Liver (tissue), 8 donors: ENCODE measurements at regions not wholly inside any gene's neighbourhood (a gene's known extent, or its start where the extent isn't known, plus 50 kb on each side); places are given as distances from the start of the nearest gene placed in this dataset.

Source experiments
- DNase-seq: peaks from one replicate; pipeline ENCODE4 v3.0.0-alpha.2; 2017; ENCODE audit warnings: low spot score
- H3K27ac ChIP-seq, 2 donors: one replicate each; pipeline ENCODE4 v1.7.0; 2013; ENCODE audit warnings: inconsistent platforms in 2 of 2, low read length in 2 of 2, control low read depth in 1 of 2, low read depth in 1 of 2, mild to moderate bottlenecking in 1 of 2
- H3K27me3 ChIP-seq, 4 donors: one replicate each; pipeline versions ENCODE4 v1.6.1 to v1.7.0; 2013; ENCODE audit warnings: low read length in 3 of 4, inconsistent platforms in 1 of 4, mild to moderate bottlenecking in 1 of 4, moderate library complexity in 1 of 4; ENCODE audit not compliant: control insufficient read depth in 4 of 4, insufficient read depth in 4 of 4
- H3K36me3 ChIP-seq, 4 donors: one replicate each; pipeline versions ENCODE4 v1.6.1 to v1.7.0; 2013; ENCODE audit warnings: low read length in 3 of 4, mild to moderate bottlenecking in 3 of 4, low read depth in 1 of 4, moderate library complexity in 1 of 4; ENCODE audit not compliant: control insufficient read depth in 4 of 4, insufficient read depth in 3 of 4
- H3K4me1 ChIP-seq, 4 donors: one replicate each; pipeline versions ENCODE4 v1.6.1 to v1.7.0; 2013; ENCODE audit warnings: low read length in 3 of 4, mild to moderate bottlenecking in 3 of 4, moderate library complexity in 1 of 4; ENCODE audit not compliant: control insufficient read depth in 4 of 4, insufficient read depth in 4 of 4
- H3K4me3 ChIP-seq, 3 donors: one replicate each; pipeline versions ENCODE4 v1.6.1 to v1.7.0; 2013; ENCODE audit warnings: low read length in 3 of 3, control low read depth in 1 of 3, low read depth in 1 of 3, mild to moderate bottlenecking in 1 of 3
- H3K9ac ChIP-seq, 2 donors: one replicate each; pipeline ENCODE4 v1.7.0; 2013; ENCODE audit warnings: low read length in 2 of 2, mild to moderate bottlenecking in 2 of 2, moderate library complexity in 2 of 2, control low read depth in 1 of 2, low read depth in 1 of 2
- H3K9me3 ChIP-seq, 4 donors: one replicate each; pipeline versions ENCODE4 v1.6.1 to v1.7.0; 2013; ENCODE audit warnings: low read length in 3 of 4; ENCODE audit not compliant: control insufficient read depth in 4 of 4
- EGR1 ChIP-seq, 2 donors: IDR thresholded peaks; 2 replicates each; pipeline ENCODE4 v1.6.1; 2016 to 2018; ENCODE audit warnings: antibody characterized with exemption in 2 of 2, low read depth in 2 of 2
- FOXA2 ChIP-seq: IDR thresholded peaks from 2 replicates; pipeline ENCODE4 v1.6.1; 2016; ENCODE audit warnings: antibody characterized with exemption
- GABPA ChIP-seq, 2 donors: IDR thresholded peaks in 1 of 2; conservative IDR thresholded peaks in 1 of 2; 2 replicates each; pipeline ENCODE4 v1.6.1; 2016; ENCODE audit warnings: antibody characterized with exemption in 2 of 2, mild to moderate bottlenecking in 1 of 2, moderate library complexity in 1 of 2
- HNF4A ChIP-seq, 2 donors: conservative IDR thresholded peaks; 2 replicates each; pipeline ENCODE4 v1.6.1; 2016; ENCODE audit warnings: antibody characterized with exemption in 2 of 2, mild to moderate bottlenecking in 2 of 2
- HNF4G ChIP-seq: IDR thresholded peaks from 2 replicates; pipeline ENCODE4 v1.6.1; 2016; ENCODE audit warnings: antibody characterized with exemption
- JUND ChIP-seq, 2 donors: IDR thresholded peaks; 2 replicates each; pipeline ENCODE4 v1.6.1; 2016; ENCODE audit warnings: antibody characterized with exemption in 2 of 2
- NR2F2 ChIP-seq: IDR thresholded peaks from 2 replicates; pipeline ENCODE4 v1.6.1; 2016; ENCODE audit warnings: antibody characterized with exemption
- RAD21 ChIP-seq, 2 donors: IDR thresholded peaks; 2 replicates each; pipeline ENCODE4 v1.6.1; 2016; ENCODE audit warnings: antibody characterized with exemption in 2 of 2, mild to moderate bottlenecking in 2 of 2
- SP1 ChIP-seq: IDR thresholded peaks from 2 replicates; pipeline ENCODE4 v1.6.1; 2018; ENCODE audit warnings: antibody characterized with exemption, mild to moderate bottlenecking
- TAF1 ChIP-seq: conservative IDR thresholded peaks from 2 replicates; pipeline ENCODE4 v1.6.1; 2016; ENCODE audit warnings: antibody characterized with exemption, mild to moderate bottlenecking
- WGBS: extraction: QIAGEN DNeasy Blood & Tissue Kit; methylation state at CpG from one replicate; pipeline ENCODE4 v1.1.7; 2013; 5-methylcytosine and 5-hydroxymethylcytosine counted together
- TF ChIP-seq, protein P1 (sequence below): fragments of 150-350 bp; IDR thresholded peaks from 2 replicates; pipeline ENCODE4 v1.5.1; 2017; ENCODE audit warnings: improper control_type of control experiment, low read depth, low read length; ENCODE audit not compliant: missing input control
- TF ChIP-seq, protein P2 (sequence below): IDR thresholded peaks from 2 replicates; pipeline ENCODE4 v1.6.1; 2016; ENCODE audit warnings: antibody characterized with exemption
- TF ChIP-seq, protein P3 (sequence below): IDR thresholded peaks from 2 replicates; pipeline ENCODE4 v1.6.1; 2016; ENCODE audit warnings: antibody characterized with exemption
- TF ChIP-seq, protein P4 (sequence below): IDR thresholded peaks from 2 replicates; pipeline ENCODE4 v1.6.1; 2016; ENCODE audit warnings: antibody characterized with exemption
- TF ChIP-seq, protein P5 (sequence below): IDR thresholded peaks from 2 replicates; pipeline ENCODE4 v1.6.1; 2016; ENCODE audit warnings: antibody characterized with exemption, mild to moderate bottlenecking
- donor health status: healthy.
- donor health status: healthy.
- donor health status: healthy.
- donor health status: healthy.
- donor health status: healthy.

DNA sequence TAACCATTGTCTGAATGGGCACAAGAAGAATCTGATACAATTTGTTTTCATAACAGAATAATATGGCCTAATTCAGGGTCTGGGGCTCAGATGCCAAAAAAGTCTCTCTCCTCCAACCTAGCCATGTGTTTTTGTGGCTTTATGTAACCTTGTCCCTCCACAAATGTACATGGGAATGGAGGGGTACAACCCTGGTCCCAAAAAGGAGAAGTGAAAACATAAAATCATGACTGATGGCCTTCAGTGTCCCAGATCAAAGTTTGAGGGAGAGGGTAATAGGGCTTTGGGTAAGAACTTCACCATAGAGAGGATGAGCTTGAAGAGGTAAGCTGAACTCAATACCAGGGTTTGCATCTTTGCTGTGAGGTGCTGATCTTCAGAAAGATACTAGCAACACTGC is 136.3 kb upstream of the BACH2 start:
- H3K36me3 ChIP-seq: no peaks in the 10 kb centered on the region
- no peak for TF ChIP-seq NR2F2
- TF ChIP-seq, protein P1, sequence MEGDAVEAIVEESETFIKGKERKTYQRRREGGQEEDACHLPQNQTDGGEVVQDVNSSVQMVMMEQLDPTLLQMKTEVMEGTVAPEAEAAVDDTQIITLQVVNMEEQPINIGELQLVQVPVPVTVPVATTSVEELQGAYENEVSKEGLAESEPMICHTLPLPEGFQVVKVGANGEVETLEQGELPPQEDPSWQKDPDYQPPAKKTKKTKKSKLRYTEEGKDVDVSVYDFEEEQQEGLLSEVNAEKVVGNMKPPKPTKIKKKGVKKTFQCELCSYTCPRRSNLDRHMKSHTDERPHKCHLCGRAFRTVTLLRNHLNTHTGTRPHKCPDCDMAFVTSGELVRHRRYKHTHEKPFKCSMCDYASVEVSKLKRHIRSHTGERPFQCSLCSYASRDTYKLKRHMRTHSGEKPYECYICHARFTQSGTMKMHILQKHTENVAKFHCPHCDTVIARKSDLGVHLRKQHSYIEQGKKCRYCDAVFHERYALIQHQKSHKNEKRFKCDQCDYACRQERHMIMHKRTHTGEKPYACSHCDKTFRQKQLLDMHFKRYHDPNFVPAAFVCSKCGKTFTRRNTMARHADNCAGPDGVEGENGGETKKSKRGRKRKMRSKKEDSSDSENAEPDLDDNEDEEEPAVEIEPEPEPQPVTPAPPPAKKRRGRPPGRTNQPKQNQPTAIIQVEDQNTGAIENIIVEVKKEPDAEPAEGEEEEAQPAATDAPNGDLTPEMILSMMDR: no peak
- TF ChIP-seq, protein P2, sequence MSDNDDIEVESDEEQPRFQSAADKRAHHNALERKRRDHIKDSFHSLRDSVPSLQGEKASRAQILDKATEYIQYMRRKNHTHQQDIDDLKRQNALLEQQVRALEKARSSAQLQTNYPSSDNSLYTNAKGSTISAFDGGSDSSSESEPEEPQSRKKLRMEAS: no peak
- no peak for TF ChIP-seq SP1
- no peak for TF ChIP-seq RAD21 (IDR thresholded peaks at IDR 0.05)
- TF ChIP-seq HNF4G: no peak
- TF ChIP-seq, protein P3, sequence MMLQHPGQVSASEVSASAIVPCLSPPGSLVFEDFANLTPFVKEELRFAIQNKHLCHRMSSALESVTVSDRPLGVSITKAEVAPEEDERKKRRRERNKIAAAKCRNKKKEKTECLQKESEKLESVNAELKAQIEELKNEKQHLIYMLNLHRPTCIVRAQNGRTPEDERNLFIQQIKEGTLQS: no peak
- no peak for TF ChIP-seq HNF4A (conservative IDR thresholded peaks at IDR 0.05)
- no peak for TF ChIP-seq EGR1 (IDR thresholded peaks at IDR 0.05; ENCODE audit: low read depth in 2 of 2)
- no peak for TF ChIP-seq FOXA2
- no peaks in the 10 kb centered on the region for H3K27me3 ChIP-seq
- DNase-seq: no peak
- no peaks in the 10 kb centered on the region for H3K4me1 ChIP-seq
- H3K4me3 ChIP-seq: no peak overlapping the region
- peaks cover 0 to 14% (median 12%) of the 10 kb centered on the region in 4 donors for H3K9me3 ChIP-seq
- no peak overlapping the region for H3K9ac ChIP-seq
- no peak overlapping the region for H3K27ac ChIP-seq

DNA sequence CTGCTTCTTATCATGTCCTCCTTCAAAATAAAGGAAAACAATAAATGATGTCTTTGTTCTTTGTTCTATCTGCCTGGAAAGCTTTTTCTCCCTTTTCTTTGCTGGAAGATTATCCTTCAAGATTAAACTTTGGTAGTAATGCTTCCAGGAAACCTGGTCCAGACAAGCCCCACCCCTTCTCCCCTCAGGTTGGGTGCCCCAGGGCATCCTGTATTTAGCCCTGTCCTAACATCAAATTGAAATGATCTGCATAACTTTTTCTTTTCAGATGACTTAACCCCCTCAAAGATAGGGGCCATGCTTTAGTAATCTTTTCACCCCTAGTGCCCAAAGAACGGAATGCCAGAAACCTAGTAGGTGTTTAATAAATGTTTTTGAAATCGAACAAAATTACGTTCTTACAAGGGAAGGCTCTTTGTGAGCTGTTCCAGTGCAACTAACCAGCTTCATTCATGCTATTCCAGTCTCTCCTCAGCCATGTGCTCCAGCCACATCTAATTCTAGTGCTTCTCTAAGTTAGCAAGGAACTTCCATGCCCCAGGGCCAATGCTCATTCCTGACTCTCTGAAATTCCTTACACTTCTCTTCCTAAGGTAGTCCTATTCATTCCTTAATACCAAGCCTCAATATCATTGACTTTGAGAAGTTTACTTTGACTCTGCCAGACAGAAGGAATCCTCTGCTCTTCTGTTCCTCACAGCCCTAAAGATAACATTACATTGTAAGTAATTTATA is 135.6 kb upstream of the BACH2 start:
- H3K4me3 ChIP-seq: no peak overlapping the region
- no peak for DNase-seq
- WGBS: 76% methylated on average over 3 of the region's 3 CpGs
- H3K4me1 ChIP-seq: no peaks in the 10 kb centered on the region
- no peak overlapping the region for H3K27ac ChIP-seq
- TF ChIP-seq EGR1 (IDR thresholded peaks at IDR 0.05; ENCODE audit: low read depth in 2 of 2): no peak
- TF ChIP-seq TAF1: no peak
- TF ChIP-seq, protein P4, sequence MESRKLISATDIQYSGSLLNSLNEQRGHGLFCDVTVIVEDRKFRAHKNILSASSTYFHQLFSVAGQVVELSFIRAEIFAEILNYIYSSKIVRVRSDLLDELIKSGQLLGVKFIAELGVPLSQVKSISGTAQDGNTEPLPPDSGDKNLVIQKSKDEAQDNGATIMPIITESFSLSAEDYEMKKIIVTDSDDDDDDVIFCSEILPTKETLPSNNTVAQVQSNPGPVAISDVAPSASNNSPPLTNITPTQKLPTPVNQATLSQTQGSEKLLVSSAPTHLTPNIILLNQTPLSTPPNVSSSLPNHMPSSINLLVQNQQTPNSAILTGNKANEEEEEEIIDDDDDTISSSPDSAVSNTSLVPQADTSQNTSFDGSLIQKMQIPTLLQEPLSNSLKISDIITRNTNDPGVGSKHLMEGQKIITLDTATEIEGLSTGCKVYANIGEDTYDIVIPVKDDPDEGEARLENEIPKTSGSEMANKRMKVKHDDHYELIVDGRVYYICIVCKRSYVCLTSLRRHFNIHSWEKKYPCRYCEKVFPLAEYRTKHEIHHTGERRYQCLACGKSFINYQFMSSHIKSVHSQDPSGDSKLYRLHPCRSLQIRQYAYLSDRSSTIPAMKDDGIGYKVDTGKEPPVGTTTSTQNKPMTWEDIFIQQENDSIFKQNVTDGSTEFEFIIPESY: no peak
- TF ChIP-seq RAD21 (IDR thresholded peaks at IDR 0.05): no peak
- TF ChIP-seq, protein P5, sequence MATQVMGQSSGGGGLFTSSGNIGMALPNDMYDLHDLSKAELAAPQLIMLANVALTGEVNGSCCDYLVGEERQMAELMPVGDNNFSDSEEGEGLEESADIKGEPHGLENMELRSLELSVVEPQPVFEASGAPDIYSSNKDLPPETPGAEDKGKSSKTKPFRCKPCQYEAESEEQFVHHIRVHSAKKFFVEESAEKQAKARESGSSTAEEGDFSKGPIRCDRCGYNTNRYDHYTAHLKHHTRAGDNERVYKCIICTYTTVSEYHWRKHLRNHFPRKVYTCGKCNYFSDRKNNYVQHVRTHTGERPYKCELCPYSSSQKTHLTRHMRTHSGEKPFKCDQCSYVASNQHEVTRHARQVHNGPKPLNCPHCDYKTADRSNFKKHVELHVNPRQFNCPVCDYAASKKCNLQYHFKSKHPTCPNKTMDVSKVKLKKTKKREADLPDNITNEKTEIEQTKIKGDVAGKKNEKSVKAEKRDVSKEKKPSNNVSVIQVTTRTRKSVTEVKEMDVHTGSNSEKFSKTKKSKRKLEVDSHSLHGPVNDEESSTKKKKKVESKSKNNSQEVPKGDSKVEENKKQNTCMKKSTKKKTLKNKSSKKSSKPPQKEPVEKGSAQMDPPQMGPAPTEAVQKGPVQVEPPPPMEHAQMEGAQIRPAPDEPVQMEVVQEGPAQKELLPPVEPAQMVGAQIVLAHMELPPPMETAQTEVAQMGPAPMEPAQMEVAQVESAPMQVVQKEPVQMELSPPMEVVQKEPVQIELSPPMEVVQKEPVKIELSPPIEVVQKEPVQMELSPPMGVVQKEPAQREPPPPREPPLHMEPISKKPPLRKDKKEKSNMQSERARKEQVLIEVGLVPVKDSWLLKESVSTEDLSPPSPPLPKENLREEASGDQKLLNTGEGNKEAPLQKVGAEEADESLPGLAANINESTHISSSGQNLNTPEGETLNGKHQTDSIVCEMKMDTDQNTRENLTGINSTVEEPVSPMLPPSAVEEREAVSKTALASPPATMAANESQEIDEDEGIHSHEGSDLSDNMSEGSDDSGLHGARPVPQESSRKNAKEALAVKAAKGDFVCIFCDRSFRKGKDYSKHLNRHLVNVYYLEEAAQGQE: no peak
- no peak for TF ChIP-seq JUND (IDR thresholded peaks at IDR 0.05)
- no peak for TF ChIP-seq NR2F2
- TF ChIP-seq GABPA (IDR thresholded peaks at IDR 0.05 in 1 of 2, conservative IDR thresholded peaks at IDR 0.05 in 1 of 2): no peak
- H3K9me3 ChIP-seq: peaks cover 0 to 14% (median 12%) of the 10 kb centered on the region in 4 donors
- H3K36me3 ChIP-seq: no peaks in the 10 kb centered on the region
- H3K27me3 ChIP-seq: no peaks in the 10 kb centered on the region
- H3K9ac ChIP-seq: no peak overlapping the region
